ENCODE measurements at regions not wholly inside any gene's neighbourhood (a gene's known extent, or its start where the extent isn't known, plus 50 kb on each side); places are given as distances from the start of the nearest gene placed in this dataset.

GRCh38 chr10:76717141-76717540, 920.5 kb downstream of the KCNMA1 start:
- no peak overlapping the region for H3K23ac ChIP-seq (ENCODE audit: low read depth, low read length)
- H4K91ac ChIP-seq (ENCODE audit: insufficient read depth, low read depth, low read length) = no peak overlapping the region
- POLR2A ChIA-PET (ENCODE audit: unreplicated experiment) = no interaction called here
- H2AK5ac ChIP-seq (ENCODE audit: low read depth, low read length) = no peak overlapping the region
- H4K20me1 ChIP-seq (ENCODE audit: insufficient read depth, low read length) = no peaks in the 10 kb centered on the region
- dilution Hi-C loops (cut with HindIII; ENCODE audit: low sequenced_read_pairs, unreplicated experiment) (no loop called here), in situ Hi-C loops (cut with MboI; ENCODE audit: low sequenced_read_pairs) (no loop called here), intact Hi-C loops (cut with micrococcal nuclease) (no loop called here)
- no peak overlapping the region for H3K4me2 ChIP-seq (ENCODE audit: low read depth, low read length)
- BruUV-seq (replicated peaks) = no TSS peak
- H3K14ac ChIP-seq (replicated peaks; ENCODE audit: low read depth, low read length) = no peak overlapping the region
- H3K18ac ChIP-seq (ENCODE audit: low read depth, low read length) = no peak overlapping the region
- no peak overlapping the region for H2AK9ac ChIP-seq (replicated peaks; ENCODE audit: low read depth, low read length, poor library complexity)
- DNase-seq (peak; percentile 71), ATAC-seq (ENCODE audit: low read depth) (peak; percentile 56)
- no peak overlapping the region for H3K4me3 ChIP-seq (ENCODE audit: insufficient read depth, low read depth, low read length)
- no peak overlapping the region for H2BK120ac ChIP-seq (ENCODE audit: low read depth, low read length)
- no peak overlapping the region for H3K9ac ChIP-seq (ENCODE audit: low read depth, low read length)
- H3K56ac ChIP-seq (ENCODE audit: extremely low read depth, insufficient read depth, low read length) = no peak overlapping the region
- no peak overlapping the region for H4K5ac ChIP-seq (ENCODE audit: low read depth, low read length)
- no peak overlapping the region for H3K27ac ChIP-seq (ENCODE audit: insufficient read depth, low read length)
- TF ChIP-seq CEBPB (IDR thresholded peaks at IDR 0.05; ENCODE audit: low read depth, low read length) = peak; percentile 96
- no peak for TF ChIP-seq RAD21 (IDR thresholded peaks at IDR 0.05; ENCODE audit: low read length)
- 0 out of 2 replicates have a peak, but pooled peaks have one; percentile 62 for TF ChIP-seq FOS (IDR thresholded peaks at IDR 0.05; ENCODE audit: low read depth, low read length)
- TF ChIP-seq CTCF (conservative IDR thresholded peaks at IDR 0.05; ENCODE audit: low read depth, low read length) = no peak
- TF ChIP-seq CHD1 (IDR thresholded peaks at IDR 0.05; ENCODE audit: low read depth, low read length) = no peak
- no peaks in the 10 kb centered on the region for H3K36me3 ChIP-seq (ENCODE audit: control insufficient read depth, insufficient read depth, low read length)
- H4K8ac ChIP-seq (ENCODE audit: low read depth in 2 of 2, low read length in 2 of 2) = no peak overlapping the region
- no peaks in the 10 kb centered on the region for H3K4me1 ChIP-seq (ENCODE audit: control insufficient read depth, insufficient read depth, low read length)
- no peaks in the 10 kb centered on the region for H3K27me3 ChIP-seq (ENCODE audit: control insufficient read depth, insufficient read depth, low read length)
- H3K79me1 ChIP-seq (ENCODE audit: low read depth in 1 of 2, low read length in 2 of 2) = no peaks in the 10 kb centered on the region
- no peak overlapping the region for H2AFZ ChIP-seq (replicated peaks; ENCODE audit: low read length, poor library complexity)
- no peak overlapping the region for H2BK5ac ChIP-seq (ENCODE audit: low read depth, low read length, poor library complexity, severe bottlenecking)
- CTCF ChIA-PET = no interaction called here
- H2BK20ac ChIP-seq (ENCODE audit: low read depth, low read length) = no peak overlapping the region
- WGBS, 2 experiments (ENCODE audit: extremely low coverage in 2 of 2, insufficient read length in 1 of 2) = no CpG with 5 or more reads among the region's 1 CpG
- H3K9me1 ChIP-seq (ENCODE audit: insufficient read depth, low read length) = no peaks in the 10 kb centered on the region
- H3K9me3 ChIP-seq (ENCODE audit: control insufficient read depth, insufficient read depth, low read length) = no peaks in the 10 kb centered on the region
- no peak overlapping the region for H3K4ac ChIP-seq (ENCODE audit: low read depth, low read length)
- no peak overlapping the region for H2BK15ac ChIP-seq (ENCODE audit: low read depth, low read length)
